GM12874 (cell line): ENCODE measurements at regions not wholly inside any gene's neighbourhood (a gene's known extent, or its start where the extent isn't known, plus 50 kb on each side); places are given as distances from the start of the nearest gene placed in this dataset.

Experiments
- TF ChIP-seq, protein P1 (sequence below): IDR thresholded peaks from 2 replicates; pipeline ENCODE4 v1.5.1; 2011; ENCODE audit warnings: low read depth, mild to moderate bottlenecking, control low read depth, low read length, moderate library complexity; ENCODE audit not compliant: insufficient read depth

DNA sequence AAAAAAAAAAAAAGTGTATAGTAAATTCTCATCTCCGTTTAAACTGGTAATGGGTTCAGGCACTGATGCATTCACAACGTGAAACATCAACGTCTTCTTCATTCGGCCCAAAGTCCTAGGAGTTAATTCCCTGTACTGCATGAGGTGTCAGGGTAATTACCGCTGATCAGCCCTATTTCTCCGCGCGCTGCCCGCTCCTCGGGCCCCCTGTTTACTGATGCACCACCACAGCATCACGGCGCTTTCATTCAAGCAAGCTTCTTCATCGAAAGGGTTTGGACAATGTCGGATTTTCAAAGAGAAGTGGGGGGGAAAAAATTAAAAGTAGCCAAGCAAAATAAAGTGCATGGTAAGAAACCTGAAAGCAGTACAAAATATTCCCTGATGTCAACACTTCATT is 352.0 kb upstream of the POU3F3 start:
- TF ChIP-seq, protein P1, sequence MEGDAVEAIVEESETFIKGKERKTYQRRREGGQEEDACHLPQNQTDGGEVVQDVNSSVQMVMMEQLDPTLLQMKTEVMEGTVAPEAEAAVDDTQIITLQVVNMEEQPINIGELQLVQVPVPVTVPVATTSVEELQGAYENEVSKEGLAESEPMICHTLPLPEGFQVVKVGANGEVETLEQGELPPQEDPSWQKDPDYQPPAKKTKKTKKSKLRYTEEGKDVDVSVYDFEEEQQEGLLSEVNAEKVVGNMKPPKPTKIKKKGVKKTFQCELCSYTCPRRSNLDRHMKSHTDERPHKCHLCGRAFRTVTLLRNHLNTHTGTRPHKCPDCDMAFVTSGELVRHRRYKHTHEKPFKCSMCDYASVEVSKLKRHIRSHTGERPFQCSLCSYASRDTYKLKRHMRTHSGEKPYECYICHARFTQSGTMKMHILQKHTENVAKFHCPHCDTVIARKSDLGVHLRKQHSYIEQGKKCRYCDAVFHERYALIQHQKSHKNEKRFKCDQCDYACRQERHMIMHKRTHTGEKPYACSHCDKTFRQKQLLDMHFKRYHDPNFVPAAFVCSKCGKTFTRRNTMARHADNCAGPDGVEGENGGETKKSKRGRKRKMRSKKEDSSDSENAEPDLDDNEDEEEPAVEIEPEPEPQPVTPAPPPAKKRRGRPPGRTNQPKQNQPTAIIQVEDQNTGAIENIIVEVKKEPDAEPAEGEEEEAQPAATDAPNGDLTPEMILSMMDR, result no peak

DNA sequence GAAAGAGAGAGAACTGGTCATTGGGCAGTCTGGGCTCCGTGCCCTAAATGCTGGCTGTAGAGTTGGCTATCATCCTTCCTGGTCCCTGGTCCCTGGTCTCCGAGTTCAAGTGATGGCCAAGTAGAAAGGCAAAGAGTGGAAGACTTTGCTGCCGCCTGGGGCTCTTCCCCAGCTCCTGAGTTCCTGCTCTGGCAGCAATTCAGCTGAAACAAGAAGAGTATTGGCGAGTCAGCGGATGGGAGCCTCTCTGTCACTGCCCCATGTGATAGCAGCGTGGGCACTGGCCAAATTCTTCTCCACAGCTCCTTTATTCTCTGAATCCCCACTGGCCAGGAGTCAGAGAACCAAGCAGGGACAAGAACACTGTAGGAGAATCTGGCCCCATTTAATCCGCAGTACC is 351.0 kb upstream of the POU3F3 start:
- TF ChIP-seq, protein P1, result no peak

DNA sequence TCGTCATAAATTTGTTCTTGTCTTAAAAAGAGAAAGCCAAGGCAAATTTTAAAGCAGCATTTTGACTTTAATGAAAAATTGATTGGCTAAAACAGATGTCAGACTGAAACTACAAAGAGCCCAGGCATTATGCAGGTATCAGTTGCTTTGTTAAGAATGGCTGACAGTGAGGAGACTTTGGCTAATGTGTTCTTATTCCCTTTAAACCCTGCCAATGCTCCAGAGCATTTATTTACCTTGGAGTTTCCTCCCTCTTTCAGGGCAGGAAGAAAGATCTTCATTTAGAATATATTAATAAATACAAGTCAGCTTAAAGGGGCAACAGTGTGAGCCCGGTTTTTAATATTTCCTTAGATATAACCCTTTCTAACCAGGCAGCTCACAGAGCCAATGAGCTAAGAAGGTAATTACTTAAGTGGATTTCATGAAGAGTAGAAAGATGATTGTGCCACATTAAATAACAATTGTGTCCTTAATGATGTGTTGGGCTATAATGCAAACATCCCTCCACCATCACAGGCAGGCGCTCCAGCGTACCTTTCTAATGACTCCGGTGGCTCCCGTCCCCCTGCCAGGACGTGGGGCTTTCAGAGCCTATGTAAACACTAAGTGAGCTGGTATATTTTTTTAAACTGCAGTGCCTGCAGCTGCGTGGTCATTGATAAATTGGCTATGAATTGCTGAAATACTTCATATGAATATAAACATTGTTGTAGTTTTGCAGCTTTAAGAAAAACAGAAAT is 349.4 kb upstream of the POU3F3 start:
- TF ChIP-seq, protein P1, result no peak

DNA sequence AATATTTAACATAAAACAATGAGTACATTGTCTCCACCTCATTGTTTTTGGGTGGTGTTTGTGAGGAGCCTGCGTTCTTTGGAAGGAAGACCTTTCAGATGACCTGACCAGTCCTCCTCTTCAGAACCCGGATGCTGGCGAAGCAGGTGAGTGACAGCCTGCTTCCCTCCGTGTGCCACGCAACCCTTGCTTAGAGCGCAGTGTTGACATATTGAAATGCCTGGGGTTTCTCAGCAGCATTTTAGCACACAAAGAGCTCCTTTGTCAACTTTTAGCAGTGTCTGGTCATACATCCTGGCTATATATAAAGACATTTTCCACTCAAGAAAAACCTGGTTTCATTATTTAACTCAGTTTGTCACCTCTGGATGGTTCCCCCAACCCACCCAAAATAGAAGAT is 335.7 kb upstream of the POU3F3 start:
- TF ChIP-seq, protein P1, result no peak

DNA sequence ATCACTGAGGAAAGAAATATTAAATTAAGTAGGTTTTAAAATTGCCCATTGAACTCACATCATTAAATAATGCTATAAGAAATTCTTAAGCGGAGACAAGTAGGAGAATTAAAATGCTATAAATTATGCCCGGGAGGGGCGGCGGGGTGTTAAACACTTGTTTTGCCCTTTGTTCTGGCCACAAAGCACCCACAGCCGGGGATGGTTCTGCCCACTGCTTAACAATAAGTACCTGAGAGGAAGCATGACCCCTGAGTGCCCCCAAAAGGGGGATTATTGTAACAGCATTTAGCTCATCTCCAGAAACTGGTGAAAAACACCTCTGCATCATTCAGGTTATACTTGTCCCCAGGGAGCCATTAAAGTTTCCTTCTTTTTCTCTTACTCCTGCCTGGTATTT is 332.7 kb upstream of the POU3F3 start:
- TF ChIP-seq, protein P1, result no peak

DNA sequence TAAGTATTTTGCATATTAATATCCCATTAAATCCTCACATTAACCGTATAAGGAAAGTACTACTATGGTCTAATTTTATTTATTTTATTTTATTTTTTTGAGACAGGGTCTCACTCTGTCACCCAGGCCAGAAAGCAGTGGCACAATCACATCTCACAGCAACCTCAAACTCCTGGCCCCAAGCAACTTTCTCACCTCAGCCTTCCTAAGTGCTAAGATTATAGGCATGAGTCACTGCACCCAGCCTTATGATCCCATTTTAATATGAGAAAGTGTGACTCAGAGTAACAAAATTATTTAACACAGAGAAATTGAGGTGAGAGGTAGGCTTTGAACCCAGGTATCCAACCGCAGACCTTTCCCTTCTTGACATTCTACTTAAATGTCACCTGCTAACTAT is 330.0 kb upstream of the POU3F3 start:
- TF ChIP-seq, protein P1, result no peak

DNA sequence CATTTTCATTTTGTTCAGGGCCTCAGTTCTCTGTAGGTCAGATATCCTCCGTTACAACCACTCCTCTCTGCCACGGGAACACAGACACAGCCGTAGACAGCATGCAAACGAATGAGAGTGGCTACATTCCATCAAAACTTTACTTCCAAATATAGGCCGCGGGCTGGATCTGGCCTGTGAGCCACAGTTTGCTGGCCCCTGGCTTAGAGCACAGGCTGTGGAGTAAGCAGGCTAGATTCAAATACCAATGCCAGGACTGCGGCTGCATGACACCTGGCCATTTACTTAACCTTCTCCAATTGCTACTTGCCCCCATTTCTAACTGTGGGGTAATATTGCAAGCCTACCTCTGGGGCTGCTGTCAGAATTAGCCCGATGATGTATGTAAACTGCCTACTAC is 325.8 kb upstream of the POU3F3 start:
- TF ChIP-seq, protein P1, result no peak
